ENCODE measurements at regions not wholly inside any gene's neighbourhood (a gene's known extent, or its start where the extent isn't known, plus 50 kb on each side); places are given as distances from the start of the nearest gene placed in this dataset.
"Not testable (repeated sequence)": the region's sequence is repeated elsewhere in the genome, so short reads cannot be mapped to it uniquely, and the experiment has no call there.

DNA sequence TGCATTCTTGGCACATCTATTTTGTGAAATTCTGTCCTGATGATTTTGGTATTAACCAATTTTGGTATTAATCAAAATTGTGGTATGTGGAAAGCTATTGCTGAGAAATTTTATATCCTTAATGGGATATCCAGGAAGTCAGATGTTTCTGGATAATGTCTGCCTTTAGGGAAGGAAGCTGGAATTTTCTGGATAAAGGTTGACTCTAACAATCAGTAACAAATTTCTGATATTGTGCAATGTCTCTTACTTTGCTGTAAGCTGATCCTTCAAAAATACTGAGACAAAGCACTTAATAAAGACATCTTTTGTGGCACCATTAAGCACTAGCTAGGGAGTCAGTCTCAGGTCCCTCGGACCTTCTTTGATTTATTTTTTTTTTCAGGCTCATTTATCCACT, 100.8 kb upstream of the UGP2 start:
- DNase-seq = no peak

GRCh38 chr2:63741884-63742579, 99.7 kb upstream of the UGP2 start:
- DNase-seq = no peak

DNA sequence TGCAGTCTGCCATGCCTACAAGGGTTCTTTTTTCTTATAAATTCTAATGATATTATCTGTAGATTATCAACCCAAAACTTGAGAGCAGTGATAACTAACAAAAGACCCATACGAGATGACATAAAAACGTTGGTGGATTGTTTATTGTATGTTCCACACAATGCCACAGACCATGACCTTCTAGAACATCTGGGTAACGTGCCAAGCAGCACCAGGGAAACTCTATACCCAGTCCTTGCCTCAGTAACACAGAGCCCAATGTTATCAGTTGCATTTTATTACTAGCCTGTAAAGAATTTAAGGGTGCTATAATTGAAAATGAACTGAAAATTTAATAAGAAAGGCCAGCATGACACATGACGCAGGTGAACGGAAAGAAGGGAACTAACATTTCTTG, 99.1 kb upstream of the UGP2 start:
- DNase-seq = no peak

GRCh38 chr2:63743170-63743981, 98.3 kb upstream of the UGP2 start:
- no peak for DNase-seq

- no peak for DNase-seq
Measured at GRCh38 chr2:63743982-63744966, 97.4 kb upstream of the UGP2 start.

GRCh38 chr2:63746548-63746947, 95.1 kb upstream of the UGP2 start:
- DNase-seq = not testable (repeated sequence)

- DNase-seq = no peak
Measured at GRCh38 chr2:63751901-63752300, 89.8 kb upstream of the UGP2 start.

GRCh38 chr2:63755216-63755615, 86.5 kb upstream of the UGP2 start:
- no peak for DNase-seq

DNA sequence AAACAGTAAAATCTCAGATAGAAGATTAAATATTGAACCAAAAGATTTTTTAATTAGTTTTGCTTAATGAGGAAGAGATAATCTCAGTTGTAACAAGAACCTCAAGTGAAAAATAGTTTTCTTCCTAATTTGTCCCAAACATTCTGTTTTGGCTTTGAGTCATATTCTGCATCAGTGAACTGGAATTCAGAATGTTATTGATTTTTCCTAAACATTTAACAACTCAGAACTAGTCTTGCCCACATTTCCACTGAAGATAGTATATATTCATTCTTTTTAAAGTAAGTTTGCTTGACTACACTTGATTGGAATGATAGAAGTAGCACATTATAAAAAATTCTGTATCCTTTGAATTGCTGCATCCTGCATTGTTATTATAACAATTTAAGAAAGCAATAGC, 85.7 kb upstream of the UGP2 start:
- DNase-seq = no peak

DNA sequence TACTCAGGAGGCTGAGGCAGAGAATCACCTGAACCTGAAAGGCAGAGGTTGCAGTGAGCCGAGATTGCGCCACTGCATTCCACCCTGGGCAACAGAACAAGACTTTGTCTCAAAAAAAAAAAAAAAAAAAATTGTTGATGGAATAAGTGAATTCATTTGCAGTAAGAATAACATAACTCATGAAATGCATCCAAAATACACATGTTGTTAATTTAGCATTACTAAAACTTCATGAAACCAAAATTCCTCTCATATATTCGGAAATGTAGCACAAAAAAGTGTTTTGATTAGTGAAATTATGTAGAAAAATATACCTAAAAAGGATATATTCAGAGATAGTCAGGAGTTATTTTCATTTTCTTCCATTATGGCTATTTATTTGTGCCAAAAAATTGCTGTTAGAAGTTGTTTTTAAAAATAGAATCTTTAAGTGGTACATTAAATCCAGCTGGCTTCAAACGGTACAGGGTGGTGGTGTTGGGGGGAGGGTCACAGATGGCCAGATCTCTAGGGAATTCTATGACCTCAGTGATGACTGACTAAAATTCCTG, 78.2 kb upstream of the UGP2 start:
- no peak for DNase-seq

- DNase-seq = no peak
Measured at GRCh38 chr2:63764630-63765029, 77.1 kb upstream of the UGP2 start.

DNA sequence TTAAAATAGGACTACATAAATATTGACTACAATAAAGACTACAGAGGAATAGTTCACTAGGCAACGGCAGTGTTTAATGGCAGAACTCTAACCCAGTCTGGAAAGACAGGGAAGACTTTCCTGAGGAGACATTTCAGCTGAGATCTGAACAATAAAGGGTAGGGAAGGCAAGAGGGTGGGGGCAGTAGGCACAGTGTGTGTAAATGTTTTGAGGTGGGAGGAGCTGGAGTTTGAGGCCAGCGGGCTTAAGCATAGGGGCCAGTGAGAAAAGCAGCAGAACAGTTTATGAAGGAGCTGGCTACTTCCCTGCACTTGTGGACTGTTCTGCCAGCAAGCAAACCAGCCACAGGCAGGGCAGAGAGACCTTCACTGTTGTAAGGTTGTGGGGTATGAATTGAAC, 76.6 kb upstream of the UGP2 start:
- no peak for DNase-seq

- DNase-seq = no peak
Measured at GRCh38 chr2:63767307-63767706, 74.4 kb upstream of the UGP2 start.

DNA sequence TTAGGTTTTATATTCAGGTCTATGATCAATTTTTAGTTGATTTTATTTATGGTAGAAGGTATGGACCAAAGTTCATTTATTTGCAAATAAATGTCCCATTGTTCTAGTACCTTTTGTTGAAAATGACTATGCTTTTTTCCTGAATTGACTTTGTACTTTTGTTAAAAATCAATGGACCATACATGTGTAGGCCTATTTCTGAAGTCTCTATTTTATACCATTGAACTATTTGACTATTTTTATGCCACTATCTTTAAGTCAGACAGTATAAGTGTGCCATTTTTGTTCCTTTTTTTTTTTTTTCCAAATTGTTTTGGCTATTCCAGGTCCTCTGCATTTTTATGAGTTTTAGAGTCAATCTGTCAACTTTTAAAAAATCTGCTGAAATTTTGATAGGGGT, 73.6 kb upstream of the UGP2 start:
- no peak for DNase-seq

DNA sequence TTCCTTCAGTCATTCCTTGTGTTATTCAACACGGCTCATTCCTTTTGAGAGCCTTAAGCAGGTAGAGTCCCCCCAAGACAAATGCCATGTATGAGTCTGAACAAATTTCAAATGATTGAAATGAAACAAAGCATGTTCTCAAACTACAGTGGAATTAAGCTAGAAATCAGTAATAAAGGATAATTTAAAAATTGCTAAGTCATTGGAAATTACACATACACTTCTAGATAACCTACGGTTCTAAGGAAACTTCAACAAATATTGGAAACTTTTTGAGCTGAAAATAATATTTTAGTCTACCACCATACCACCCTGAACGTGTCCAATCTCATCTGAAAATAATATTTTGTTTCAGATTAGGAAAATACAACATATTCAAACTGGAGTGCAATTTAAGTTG, 71.8 kb upstream of the UGP2 start:
- DNase-seq = no peak

- no peak for DNase-seq
Measured at GRCh38 chr2:63772061-63772460, 69.6 kb upstream of the UGP2 start.

DNA sequence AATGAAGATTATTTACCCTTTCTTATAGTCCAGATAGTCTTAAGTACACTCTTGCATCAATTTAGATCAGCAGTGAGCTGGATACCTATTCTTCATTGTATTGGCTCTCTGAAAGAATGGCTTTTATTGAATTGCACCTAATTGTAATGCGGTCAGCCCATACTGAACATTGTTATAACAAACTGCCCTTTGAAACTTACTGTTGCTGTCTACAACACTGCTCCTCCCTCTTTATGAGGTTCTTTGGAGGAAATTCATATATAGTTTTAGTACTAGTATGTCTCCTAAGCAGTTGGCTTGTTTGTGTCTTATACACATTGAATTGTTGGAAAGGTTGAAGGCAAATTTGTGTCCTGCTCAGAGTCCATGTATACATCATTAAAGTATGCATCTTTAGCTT, 66.5 kb upstream of the UGP2 start:
- no peak for DNase-seq

DNA sequence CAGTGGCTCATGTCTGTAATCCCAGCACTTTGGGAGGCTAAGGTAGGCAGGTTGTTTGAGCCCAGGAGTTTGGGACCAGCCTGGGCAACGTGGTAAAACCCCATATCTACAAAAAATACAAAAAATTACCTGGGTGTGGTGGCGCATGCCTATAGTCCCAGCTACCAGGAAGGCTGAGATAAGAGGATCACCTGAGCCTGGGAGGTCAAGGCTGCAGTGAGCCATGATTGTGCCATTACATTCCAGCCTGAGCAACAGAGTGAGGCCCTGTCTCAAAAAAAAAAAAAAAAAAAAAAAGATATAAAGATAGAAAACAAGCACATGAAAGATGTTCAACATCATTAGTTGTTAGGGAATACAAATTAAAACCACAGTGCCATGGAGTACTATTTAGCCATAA, 65.3 kb upstream of the UGP2 start:
- no peak for DNase-seq

- DNase-seq = no peak
Measured at GRCh38 chr2:63777816-63778215, 63.9 kb upstream of the UGP2 start.

GRCh38 chr2:63778391-63778790, 63.3 kb upstream of the UGP2 start:
- DNase-seq = no peak

- no peak for DNase-seq
Measured at GRCh38 chr2:63780518-63781155, 61.1 kb upstream of the UGP2 start.

- DNase-seq = no peak
Measured at GRCh38 chr2:63784461-63784860, 57.2 kb upstream of the UGP2 start.

- no peak for DNase-seq
Measured at GRCh38 chr2:63785096-63785495, 56.6 kb upstream of the UGP2 start.

All from GF-D8 (cell line).